Skeletal muscle tissue (tissue), 3 donors: ENCODE measurements at regions not wholly inside any gene's neighbourhood (a gene's known extent, or its start where the extent isn't known, plus 50 kb on each side); places are given as distances from the start of the nearest gene placed in this dataset.

Experiments
- H3K27ac ChIP-seq: one replicate; pipeline ENCODE4 v1.7.0; 2013; ENCODE audit warnings: mild to moderate bottlenecking, low read depth, low read length, inconsistent platforms
- H3K27me3 ChIP-seq, 3 donors: one replicate each; pipeline ENCODE4 v1.7.0; 2013; ENCODE audit warnings: low read length in 3 of 3; ENCODE audit not compliant: control insufficient read depth in 3 of 3, insufficient read depth in 3 of 3
- H3K36me3 ChIP-seq, 3 donors: one replicate each; pipeline ENCODE4 v1.7.0; 2013; ENCODE audit warnings: low read length in 3 of 3; ENCODE audit not compliant: control insufficient read depth in 3 of 3, insufficient read depth in 3 of 3
- H3K4me1 ChIP-seq, 3 donors: one replicate each; pipeline ENCODE4 v1.7.0; 2013; ENCODE audit warnings: low read length in 3 of 3, mild to moderate bottlenecking in 3 of 3; ENCODE audit not compliant: control insufficient read depth in 3 of 3, insufficient read depth in 3 of 3
- H3K4me3 ChIP-seq, 3 donors: one replicate each; pipeline ENCODE4 v1.7.0; 2013; ENCODE audit warnings: low read length in 3 of 3
- H3K9ac ChIP-seq, 3 donors: one replicate each; pipeline ENCODE4 v1.7.0; 2013; ENCODE audit warnings: low read length in 3 of 3, mild to moderate bottlenecking in 3 of 3, moderate library complexity in 2 of 3, low read depth in 1 of 3
- H3K9me3 ChIP-seq, 3 donors: one replicate each; pipeline ENCODE4 v1.7.0; 2013; ENCODE audit warnings: low read length in 3 of 3; ENCODE audit not compliant: control insufficient read depth in 3 of 3
- donor health status: Osteomylitis.

DNA sequence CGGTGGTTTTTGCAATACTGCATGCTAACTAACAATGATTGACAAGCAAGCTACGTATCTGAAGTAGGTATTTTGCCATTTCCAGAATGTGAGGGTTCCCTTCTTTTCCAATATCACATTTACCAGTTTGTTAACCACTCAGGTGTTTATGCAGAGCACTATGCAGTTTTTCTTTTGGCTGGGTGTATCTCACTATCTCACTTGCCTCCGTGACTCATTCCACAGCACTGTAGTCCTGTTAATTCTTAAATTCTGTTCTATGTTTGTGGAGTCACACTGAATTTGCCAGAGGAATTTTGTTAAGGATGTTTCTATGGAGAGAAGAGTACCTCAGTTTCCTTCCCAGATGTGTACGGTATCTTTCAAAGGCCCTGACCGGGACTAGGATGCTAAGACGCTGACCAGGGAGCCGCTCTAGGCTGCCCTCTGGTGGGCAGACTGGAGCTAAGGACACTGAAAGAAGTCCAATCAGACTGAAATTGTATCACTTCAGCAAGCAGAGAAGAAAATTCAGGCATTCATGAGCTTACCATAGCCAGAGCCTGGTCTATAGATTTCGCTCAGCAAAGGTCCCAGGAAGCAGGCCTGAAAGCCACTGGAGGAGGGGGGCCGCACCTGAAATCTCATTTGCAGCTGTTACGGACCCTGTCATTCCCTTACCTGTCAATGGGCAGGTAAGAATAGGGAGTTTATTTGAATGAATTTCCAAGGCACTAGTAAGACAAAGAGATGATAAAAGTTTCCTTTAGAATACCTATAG, 388.4 kb upstream of the SPOCK3 start:
- Histone ChIP-seq H3K4me1 (no peaks in the 10 kb centered on the region), H3K9ac (no peak overlapping the region), H3K4me3 (no peak overlapping the region), H3K9me3 (no peaks in the 10 kb centered on the region), H3K36me3 (no peaks in the 10 kb centered on the region), H3K27me3 (no peaks in the 10 kb centered on the region), H3K27ac (no peak overlapping the region)

DNA sequence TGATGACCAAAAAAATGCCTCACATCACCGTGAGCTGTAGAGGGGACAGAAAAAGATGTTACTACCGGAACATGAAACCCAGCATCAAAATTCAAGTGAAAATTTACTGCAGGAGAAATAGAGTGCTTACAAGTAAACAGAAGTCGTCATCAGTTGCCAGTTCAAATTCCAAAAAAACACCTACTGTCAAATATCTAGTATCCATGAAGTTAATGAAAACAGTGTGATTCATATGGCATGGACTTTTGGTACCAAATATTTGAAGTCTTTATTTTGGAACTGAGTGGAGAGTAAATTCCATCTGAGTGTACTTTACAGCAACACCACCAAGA, 388.9 kb upstream of the SPOCK3 start:
- no peak overlapping the region for H3K4me3 ChIP-seq
- H3K27me3 ChIP-seq: no peaks in the 10 kb centered on the region
- no peaks in the 10 kb centered on the region for H3K9me3 ChIP-seq
- H3K9ac ChIP-seq: no peak overlapping the region
- H3K36me3 ChIP-seq: no peaks in the 10 kb centered on the region
- H3K4me1 ChIP-seq: no peaks in the 10 kb centered on the region
- no peak overlapping the region for H3K27ac ChIP-seq

DNA sequence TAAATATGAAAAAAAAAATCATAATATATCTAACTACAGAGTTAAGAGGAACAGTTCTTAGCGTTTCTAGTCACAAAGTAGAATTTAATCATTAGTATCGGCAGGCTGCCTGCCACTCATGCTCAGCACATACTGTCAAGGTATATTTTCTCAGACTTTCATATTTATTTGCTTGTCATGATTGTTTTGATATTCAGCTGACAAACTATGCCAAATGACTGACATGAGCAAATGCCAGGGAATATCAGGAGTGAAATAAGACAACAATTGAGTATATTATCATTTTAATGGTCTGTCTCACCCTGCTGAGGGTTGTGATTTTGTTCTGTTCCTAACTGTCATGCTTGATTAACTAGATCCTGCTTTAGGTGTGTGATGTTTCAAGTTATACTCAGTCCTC, 395.0 kb upstream of the SPOCK3 start:
- Histone ChIP-seq H3K9me3 (no peaks in the 10 kb centered on the region), H3K27ac (no peak overlapping the region), H3K36me3 (no peaks in the 10 kb centered on the region), H3K4me1 (no peaks in the 10 kb centered on the region), H3K4me3 (no peak overlapping the region), H3K27me3 (no peaks in the 10 kb centered on the region), H3K9ac (no peak overlapping the region)

DNA sequence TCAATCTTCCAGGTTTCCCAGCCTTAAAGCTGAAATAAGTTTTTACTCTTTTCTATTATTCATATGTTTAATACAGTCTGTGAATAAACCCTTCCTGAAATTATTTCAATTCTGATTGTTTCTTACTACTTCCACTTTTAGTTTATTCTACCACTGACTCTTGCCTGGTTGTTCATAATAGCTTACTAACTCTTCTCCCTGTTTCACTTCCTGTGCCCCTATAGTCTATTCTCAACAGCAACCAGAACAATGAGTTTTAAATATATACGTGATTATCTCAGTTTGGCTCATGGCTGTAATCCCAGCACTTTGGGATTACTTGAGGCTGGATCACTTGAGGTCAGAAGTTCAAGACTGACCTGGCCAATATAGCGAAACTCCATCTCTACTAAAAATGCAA, 408.0 kb upstream of the SPOCK3 start:
- Histone ChIP-seq H3K9ac (no peak overlapping the region), H3K27me3 (no peaks in the 10 kb centered on the region), H3K27ac (no peak overlapping the region), H3K36me3 (no peaks in the 10 kb centered on the region), H3K9me3 (no peaks in the 10 kb centered on the region), H3K4me1 (no peaks in the 10 kb centered on the region), H3K4me3 (no peak overlapping the region)

DNA sequence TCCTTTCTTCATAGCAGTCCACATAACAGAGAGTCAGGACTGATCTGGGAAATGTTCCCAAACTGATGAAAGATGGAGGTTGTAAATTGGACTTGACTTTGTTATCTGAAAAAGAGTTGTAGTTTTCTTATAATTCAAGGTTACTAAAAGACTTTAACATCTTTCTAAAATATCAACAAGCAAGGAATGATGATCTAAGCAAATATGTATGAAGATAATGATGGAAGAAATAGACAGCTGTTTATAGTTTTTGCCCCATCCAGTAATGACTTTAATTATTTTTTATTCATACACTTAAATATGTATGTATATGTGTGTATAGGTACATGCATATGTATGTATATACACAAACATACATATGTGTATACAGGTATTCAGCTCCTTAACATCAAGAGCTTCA, 411.1 kb upstream of the SPOCK3 start:
- Histone ChIP-seq H3K9me3 (no peaks in the 10 kb centered on the region), H3K9ac (no peak overlapping the region), H3K4me1 (no peaks in the 10 kb centered on the region), H3K27ac (no peak overlapping the region), H3K27me3 (no peaks in the 10 kb centered on the region), H3K4me3 (no peak overlapping the region), H3K36me3 (no peaks in the 10 kb centered on the region)

DNA sequence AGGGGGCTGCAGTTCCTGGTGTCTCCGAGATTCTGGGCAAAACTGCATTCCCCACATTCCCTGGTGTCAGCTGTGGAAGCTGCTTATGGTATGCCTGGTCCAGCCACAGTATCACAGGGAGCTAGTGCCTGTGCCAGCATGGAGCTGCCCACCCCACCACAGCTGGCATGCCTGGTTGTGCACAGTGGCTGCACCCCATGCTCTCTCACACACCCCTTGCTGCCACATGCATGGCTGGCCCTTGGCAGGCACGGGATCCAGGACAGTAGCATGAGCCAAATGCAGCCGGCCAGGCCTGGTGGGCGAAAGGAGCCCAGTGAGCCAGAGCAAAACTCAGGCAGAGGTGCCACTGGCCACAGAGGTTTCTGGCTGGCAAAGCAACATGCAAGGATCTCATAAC, 418.0 kb upstream of the SPOCK3 start:
- Histone ChIP-seq H3K36me3 (no peaks in the 10 kb centered on the region), H3K4me1 (no peaks in the 10 kb centered on the region), H3K9me3 (peaks cover 0 to 3% (median 0%) of the 10 kb centered on the region in 3 donors), H3K4me3 (no peak overlapping the region), H3K9ac (no peak overlapping the region), H3K27me3 (no peaks in the 10 kb centered on the region), H3K27ac (no peak overlapping the region)

DNA sequence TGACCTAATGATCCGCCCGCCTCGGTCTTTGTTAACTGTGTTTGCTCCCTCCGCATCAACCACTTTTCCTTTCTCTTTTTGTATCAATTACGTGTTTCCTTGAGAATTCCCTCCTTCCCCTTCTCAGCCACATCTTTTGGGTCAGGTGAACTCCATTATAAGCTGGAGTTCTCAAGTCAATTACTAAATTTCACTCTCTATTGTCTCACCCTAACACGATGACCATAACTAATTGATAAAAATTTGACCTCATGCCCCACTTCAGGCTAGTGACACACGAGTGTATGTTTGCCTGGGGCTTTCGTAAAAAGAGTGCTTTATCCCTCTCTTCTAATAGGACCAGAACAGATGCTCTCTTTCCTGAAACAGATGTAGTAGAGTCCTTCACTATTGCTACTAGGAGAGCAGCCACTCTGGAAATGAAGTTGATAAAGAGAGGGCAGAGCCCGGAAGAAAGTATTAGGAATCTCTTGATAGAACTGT, 403.6 kb upstream of the ANXA10 start:
- Histone ChIP-seq H3K4me1 (no peaks in the 10 kb centered on the region), H3K36me3 (no peaks in the 10 kb centered on the region), H3K27me3 (no peaks in the 10 kb centered on the region), H3K9me3 (no peaks in the 10 kb centered on the region), H3K9ac (no peak overlapping the region), H3K4me3 (peak overlapping the region; percentile 7 to 42 (median 35)), H3K27ac (no peak overlapping the region)

DNA sequence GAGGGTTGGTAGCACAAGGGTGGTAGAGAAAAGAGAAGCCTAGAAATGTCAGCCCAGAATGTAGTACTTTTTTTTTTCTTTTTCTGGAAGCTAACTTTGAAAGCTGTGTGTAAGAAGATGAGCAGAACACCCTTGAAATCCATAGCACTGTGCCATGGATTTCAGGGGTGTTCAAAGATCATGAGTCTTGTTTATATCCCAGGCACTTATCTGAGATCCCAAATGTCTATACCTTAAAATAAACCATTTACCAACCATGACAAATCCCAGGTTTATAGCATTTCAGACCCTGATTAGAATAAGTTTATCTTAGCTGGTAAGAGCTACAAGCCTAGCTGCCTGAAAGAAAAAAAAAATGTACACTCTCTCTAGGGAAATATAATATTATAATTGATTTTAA, 389.9 kb upstream of the ANXA10 start:
- H3K4me1 ChIP-seq: no peaks in the 10 kb centered on the region

DNA sequence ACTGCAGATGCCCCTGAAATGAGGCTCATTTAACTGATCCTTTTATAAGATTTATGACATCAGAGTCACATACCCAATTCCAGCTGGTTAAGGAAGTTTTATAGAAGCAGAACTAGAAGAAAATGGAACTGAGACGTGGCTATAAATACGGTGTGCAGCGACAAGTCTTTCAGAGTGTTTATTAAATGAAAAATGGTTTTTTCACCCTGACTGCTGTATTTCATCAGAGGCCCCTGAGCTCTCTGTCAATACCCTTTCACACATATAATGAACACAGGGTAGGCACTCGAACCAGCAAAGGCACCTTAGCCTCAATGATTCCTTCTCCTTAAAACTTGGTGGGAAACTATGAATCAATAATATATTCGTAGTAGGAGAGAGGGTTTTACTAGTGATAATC, 380.8 kb upstream of the ANXA10 start:
- Histone ChIP-seq H3K4me1 (no peaks in the 10 kb centered on the region), H3K9me3 (no peaks in the 10 kb centered on the region), H3K27ac (no peak overlapping the region), H3K36me3 (no peaks in the 10 kb centered on the region), H3K4me3 (no peak overlapping the region), H3K27me3 (no peaks in the 10 kb centered on the region), H3K9ac (no peak overlapping the region)

More for the DNA sequence above, 389.9 kb upstream of the ANXA10 start:
- no peaks in the 10 kb centered on the region for H3K36me3 ChIP-seq
- no peak overlapping the region for H3K4me3 ChIP-seq
- H3K27ac ChIP-seq: no peak overlapping the region
- no peaks in the 10 kb centered on the region for H3K9me3 ChIP-seq
- no peak overlapping the region for H3K9ac ChIP-seq
- no peaks in the 10 kb centered on the region for H3K27me3 ChIP-seq

DNA sequence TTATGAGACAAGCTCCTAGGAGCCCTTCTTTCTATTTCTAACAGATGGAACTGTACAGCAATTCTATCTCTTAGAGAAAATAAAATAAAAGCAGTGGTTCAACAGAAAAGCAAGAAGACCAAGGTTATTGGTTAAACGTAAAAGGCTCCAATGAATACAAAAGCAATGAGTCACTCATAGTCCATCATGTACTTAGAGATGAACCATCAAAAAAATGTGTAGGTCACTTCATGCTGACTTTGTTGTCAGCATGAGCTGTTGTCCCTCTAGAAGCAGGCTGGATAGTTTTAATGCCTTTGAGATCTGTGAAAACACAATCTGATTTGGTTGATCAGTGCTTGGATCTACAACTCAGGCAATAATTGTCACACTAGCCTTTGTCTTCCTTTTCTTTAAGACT, 378.6 kb upstream of the ANXA10 start:
- no peak overlapping the region for H3K4me3 ChIP-seq
- no peaks in the 10 kb centered on the region for H3K27me3 ChIP-seq
- no peaks in the 10 kb centered on the region for H3K36me3 ChIP-seq
- no peaks in the 10 kb centered on the region for H3K4me1 ChIP-seq
- H3K27ac ChIP-seq: no peak overlapping the region
- H3K9me3 ChIP-seq: no peaks in the 10 kb centered on the region
- H3K9ac ChIP-seq: no peak overlapping the region
